ENCODE measurements at regions not wholly inside any gene's neighbourhood (a gene's known extent, or its start where the extent isn't known, plus 50 kb on each side); places are given as distances from the start of the nearest gene placed in this dataset.
"Not testable (repeated sequence)": the region's sequence is repeated elsewhere in the genome, so short reads cannot be mapped to it uniquely, and the experiment has no call there.

GRCh38 chr2:111495636-111496035 is 374.9 kb downstream of the BCL2L11 start:
- H3K4me3 ChIP-seq (ENCODE audit: extremely low read depth in 1 of 4, insufficient read depth in 2 of 4, low read depth in 3 of 4, low read length in 4 of 4); H4K8ac ChIP-seq (ENCODE audit: extremely low read depth, insufficient read depth, low read length); H4K91ac ChIP-seq (replicated peaks; ENCODE audit: insufficient read length, low read length); H3K4me2 ChIP-seq (ENCODE audit: insufficient read depth in 1 of 2, low read depth in 2 of 2, low read length in 2 of 2); H3K56ac ChIP-seq (replicated peaks; ENCODE audit: insufficient read length, low read depth, low read length); H2AK5ac ChIP-seq (ENCODE audit: low read depth, low read length); H2BK15ac ChIP-seq (ENCODE audit: low read length); H3K23me2 ChIP-seq (ENCODE audit: low read depth, low read length); H2BK20ac ChIP-seq (ENCODE audit: low read length); H3K14ac ChIP-seq (ENCODE audit: insufficient read length); FAIRE-seq; DNase-seq (ENCODE audit: low read depth in 1 of 2, low spot score in 2 of 2); H2BK120ac ChIP-seq (replicated peaks; ENCODE audit: low read depth, low read length); H3K23ac ChIP-seq (ENCODE audit: insufficient read length); H4K5ac ChIP-seq (ENCODE audit: insufficient read length, low read depth, low read length); H2AFZ ChIP-seq (ENCODE audit: low read length); H3K27me3 ChIP-seq (replicated peaks in 1 of 4; ENCODE audit: control insufficient read depth in 3 of 4, extremely low read depth in 1 of 4, insufficient read depth in 3 of 4, low read length in 3 of 4); H3K79me1 ChIP-seq (ENCODE audit: low read depth, low read length); POLR2A ChIA-PET (ENCODE audit: partially characterized antibody); H3K4ac ChIP-seq (replicated peaks; ENCODE audit: insufficient read length, low read depth, low read length); H3K79me2 ChIP-seq (ENCODE audit: control insufficient read depth in 1 of 2, insufficient read depth in 2 of 2, low read length in 2 of 2); H3K4me1 ChIP-seq (replicated peaks in 1 of 4; ENCODE audit: control insufficient read depth in 3 of 4, insufficient read depth in 4 of 4, low read length in 3 of 4); H3K27ac ChIP-seq (ENCODE audit: low read depth, low read length); H3K18ac ChIP-seq (ENCODE audit: extremely low read depth, low read length); H3K36me3 ChIP-seq (ENCODE audit: control insufficient read depth in 2 of 4, insufficient read depth in 4 of 4, low read length in 3 of 4); H2BK5ac ChIP-seq (ENCODE audit: low read depth, low read length); CTCF ChIA-PET (ENCODE audit: partially characterized antibody); H3K9ac ChIP-seq (replicated peaks in 1 of 4; ENCODE audit: extremely low read depth in 1 of 4, low read depth in 3 of 4, low read length in 3 of 4); H4K20me1 ChIP-seq (replicated peaks in 1 of 2; ENCODE audit: control insufficient read depth in 1 of 2, insufficient read depth in 2 of 2, low read length in 2 of 2); H3K9me3 ChIP-seq (ENCODE audit: insufficient read depth in 2 of 2, low read depth in 1 of 2, low read length in 1 of 2): not testable (repeated sequence)
- WGBS, 2 experiments (ENCODE audit: extremely low coverage in 1 of 2, insufficient coverage in 1 of 2, insufficient read length in 1 of 2, insufficient replicate concordance in 2 of 2, low coverage in 1 of 2, low lambda C conversion rate in 2 of 2, missing lambda C conversion rate in 1 of 2), result 82% methylated on average over 2 of the region's 2 CpGs; no CpG with 5 or more reads in 1 of the 2 experiments
- 0 out of 2 replicates have a peak overlapping the region, but pooled peaks have one; percentile 60 for H2BK12ac ChIP-seq (ENCODE audit: low read depth, low read length)

DNA sequence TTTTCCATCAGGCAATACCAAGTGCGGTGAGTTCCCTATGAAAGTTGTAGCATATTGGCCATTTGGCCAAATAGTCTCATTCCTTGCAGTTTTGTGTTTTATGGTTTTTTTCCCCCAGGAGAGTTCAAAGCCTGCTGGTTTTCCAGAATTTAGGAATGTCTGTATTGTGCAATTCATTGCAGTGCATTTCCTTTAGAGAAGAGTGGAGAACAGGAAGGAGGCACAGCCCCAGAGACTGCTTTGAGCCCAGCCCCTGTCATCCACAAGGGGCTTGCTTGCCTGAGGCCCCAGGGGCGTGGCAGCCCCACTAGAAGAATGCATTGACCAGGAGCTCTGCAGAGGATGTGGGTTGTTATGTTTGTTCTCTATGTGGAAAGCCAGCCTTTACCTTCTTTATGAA is 375.5 kb downstream of the BCL2L11 start:
- H3K27me3 ChIP-seq (replicated peaks in 1 of 4; ENCODE audit: control insufficient read depth in 3 of 4, extremely low read depth in 1 of 4, insufficient read depth in 3 of 4, low read length in 3 of 4); H3K23ac ChIP-seq (ENCODE audit: insufficient read length); H3K79me2 ChIP-seq (ENCODE audit: control insufficient read depth in 1 of 2, insufficient read depth in 2 of 2, low read length in 2 of 2); H2BK5ac ChIP-seq (ENCODE audit: low read depth, low read length); CTCF ChIA-PET (ENCODE audit: partially characterized antibody); H3K18ac ChIP-seq (ENCODE audit: extremely low read depth, low read length); H3K14ac ChIP-seq (ENCODE audit: insufficient read length); H2AK5ac ChIP-seq (ENCODE audit: low read depth, low read length); H3K79me1 ChIP-seq (ENCODE audit: low read depth, low read length); POLR2A ChIA-PET (ENCODE audit: partially characterized antibody); FAIRE-seq; H3K4me1 ChIP-seq (replicated peaks in 1 of 4; ENCODE audit: control insufficient read depth in 3 of 4, insufficient read depth in 4 of 4, low read length in 3 of 4); H3K4ac ChIP-seq (replicated peaks; ENCODE audit: insufficient read length, low read depth, low read length); H4K8ac ChIP-seq (ENCODE audit: extremely low read depth, insufficient read depth, low read length); H3K4me3 ChIP-seq (ENCODE audit: extremely low read depth in 1 of 4, insufficient read depth in 2 of 4, low read depth in 3 of 4, low read length in 4 of 4); H3K9me3 ChIP-seq (ENCODE audit: insufficient read depth in 2 of 2, low read depth in 1 of 2, low read length in 1 of 2); H2BK15ac ChIP-seq (ENCODE audit: low read length); DNase-seq (ENCODE audit: low read depth in 1 of 2, low spot score in 2 of 2); H3K56ac ChIP-seq (replicated peaks; ENCODE audit: insufficient read length, low read depth, low read length); H3K36me3 ChIP-seq (ENCODE audit: control insufficient read depth in 2 of 4, insufficient read depth in 4 of 4, low read length in 3 of 4); H4K20me1 ChIP-seq (replicated peaks in 1 of 2; ENCODE audit: control insufficient read depth in 1 of 2, insufficient read depth in 2 of 2, low read length in 2 of 2); H3K9ac ChIP-seq (replicated peaks in 1 of 4; ENCODE audit: extremely low read depth in 1 of 4, low read depth in 3 of 4, low read length in 3 of 4); H4K5ac ChIP-seq (ENCODE audit: insufficient read length, low read depth, low read length); H2AFZ ChIP-seq (ENCODE audit: low read length); H2BK12ac ChIP-seq (ENCODE audit: low read depth, low read length); H2BK120ac ChIP-seq (replicated peaks; ENCODE audit: low read depth, low read length); H3K27ac ChIP-seq (ENCODE audit: low read depth, low read length); H3K4me2 ChIP-seq (ENCODE audit: insufficient read depth in 1 of 2, low read depth in 2 of 2, low read length in 2 of 2); H4K91ac ChIP-seq (replicated peaks; ENCODE audit: insufficient read length, low read length); H2BK20ac ChIP-seq (ENCODE audit: low read length); H3K23me2 ChIP-seq (ENCODE audit: low read depth, low read length): not testable (repeated sequence)
- 100% methylated on average over 1 of the region's 2 CpGs; no CpG with 5 or more reads in 1 of the 2 experiments for WGBS, 2 experiments (ENCODE audit: extremely low coverage in 1 of 2, insufficient coverage in 1 of 2, insufficient read length in 1 of 2, insufficient replicate concordance in 2 of 2, low coverage in 1 of 2, low lambda C conversion rate in 2 of 2, missing lambda C conversion rate in 1 of 2)

Measured in H1 (cell line).